Kidney glomerular epithelial cell (primary cell): ENCODE measurements at regions not wholly inside any gene's neighbourhood (a gene's known extent, or its start where the extent isn't known, plus 50 kb on each side); places are given as distances from the start of the nearest gene placed in this dataset.
"Not testable (repeated sequence)": the region's sequence is repeated elsewhere in the genome, so short reads cannot be mapped to it uniquely, and the experiment has no call there.

Source experiments
- DNase-seq: peaks from one replicate; lab custom pipeline; 2025; lab: John Stamatoyannopoulos, UW

DNA sequence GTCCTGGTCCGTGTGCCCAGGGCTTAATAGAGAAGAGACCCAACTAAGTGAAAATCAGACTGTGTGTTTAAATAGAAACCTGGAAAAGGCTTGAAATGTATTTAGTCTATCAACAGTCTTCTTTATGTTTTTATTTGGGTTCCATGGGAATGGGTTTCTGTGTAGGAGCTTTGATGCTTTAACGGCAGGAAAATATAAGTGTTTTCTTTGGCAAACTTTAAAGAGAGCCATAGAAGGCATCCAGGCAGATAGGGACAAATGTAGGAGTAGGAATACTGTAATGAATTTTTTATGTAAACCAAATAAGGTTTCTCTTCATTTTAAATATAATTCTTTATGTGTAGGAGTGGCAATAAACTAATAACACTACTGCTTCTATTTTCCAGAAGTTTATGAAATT is 989.0 kb downstream of the GATA3 start:
- DNase-seq = no peak

DNA sequence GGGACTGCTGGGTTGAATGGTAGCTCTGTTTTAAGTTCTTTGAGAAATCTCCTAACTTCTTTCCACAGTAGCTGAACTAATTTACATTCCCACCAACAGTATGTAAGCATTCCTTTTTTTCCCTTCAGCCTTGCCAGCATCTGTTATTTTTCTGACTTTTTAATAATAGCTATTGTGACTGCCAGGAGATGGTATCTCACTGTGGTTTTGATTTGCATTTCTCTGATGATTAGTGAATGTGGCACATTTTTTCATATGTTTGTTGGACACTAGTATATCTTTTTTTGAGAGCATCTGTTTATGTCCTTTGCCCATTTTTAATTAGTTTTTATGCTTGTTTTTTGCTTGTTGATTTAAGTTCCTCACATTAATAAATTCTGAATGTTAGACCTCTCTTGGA is 990.8 kb downstream of the GATA3 start:
- no peak for DNase-seq

GRCh38 chr10:9051328-9051974 is 997.0 kb downstream of the GATA3 start:
- no peak for DNase-seq

GRCh38 chr10:9052767-9053166 is 998.3 kb downstream of the GATA3 start:
- no peak for DNase-seq

- no peak for DNase-seq
Observed at GRCh38 chr10:9056521-9056920, 1002.0 kb downstream of the GATA3 start.

- not testable (repeated sequence) for DNase-seq
Observed at GRCh38 chr10:9057293-9057692, 1002.8 kb downstream of the GATA3 start.

DNA sequence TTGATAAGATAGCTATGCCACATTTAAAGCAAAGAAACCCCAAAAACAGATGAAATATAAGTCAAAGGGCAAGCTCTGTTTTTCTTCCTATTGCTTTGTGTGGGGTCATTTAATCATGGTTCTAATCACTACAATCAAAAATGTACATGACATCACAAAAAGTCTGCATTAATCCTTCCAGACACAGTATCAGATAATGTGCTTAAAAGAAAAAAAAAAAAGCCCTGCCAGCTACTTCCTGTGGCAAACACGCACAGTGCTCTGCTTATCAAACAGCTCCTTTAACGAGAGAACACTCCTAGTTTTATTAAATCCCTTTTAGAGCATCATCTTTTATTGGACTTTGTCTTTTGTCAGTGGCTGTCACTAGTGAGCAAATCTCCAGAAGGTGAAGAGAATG is 1005.8 kb downstream of the GATA3 start:
- no peak for DNase-seq

- DNase-seq = no peak
Observed at GRCh38 chr10:9061871-9062270, 1007.4 kb downstream of the GATA3 start.

GRCh38 chr10:9066152-9066551 is 1011.7 kb downstream of the GATA3 start:
- DNase-seq = no peak

- DNase-seq = no peak
Observed at GRCh38 chr10:9068003-9068402, 1013.5 kb downstream of the GATA3 start.

DNA sequence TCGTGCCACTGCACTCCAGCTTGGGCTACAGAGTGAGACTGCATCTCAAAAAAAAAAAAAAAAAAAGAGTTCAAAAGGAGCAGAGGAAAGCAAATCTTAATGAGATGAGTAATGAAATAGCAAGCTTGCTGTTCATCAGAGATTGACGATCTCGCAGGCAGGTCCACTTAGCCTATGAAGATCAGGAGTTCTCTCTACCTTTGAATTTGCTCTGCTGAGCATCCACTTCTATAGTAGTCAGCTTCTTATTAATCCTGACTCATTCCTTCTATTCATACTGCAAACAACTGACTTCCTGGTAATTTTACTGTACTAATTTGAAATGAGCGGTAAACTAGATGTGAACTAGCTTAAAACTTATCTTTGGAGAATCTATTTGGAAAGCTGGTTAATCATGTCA is 1014.6 kb downstream of the GATA3 start:
- DNase-seq = no peak

- no peak for DNase-seq
Observed at GRCh38 chr10:9075420-9075819, 1020.9 kb downstream of the GATA3 start.

DNA sequence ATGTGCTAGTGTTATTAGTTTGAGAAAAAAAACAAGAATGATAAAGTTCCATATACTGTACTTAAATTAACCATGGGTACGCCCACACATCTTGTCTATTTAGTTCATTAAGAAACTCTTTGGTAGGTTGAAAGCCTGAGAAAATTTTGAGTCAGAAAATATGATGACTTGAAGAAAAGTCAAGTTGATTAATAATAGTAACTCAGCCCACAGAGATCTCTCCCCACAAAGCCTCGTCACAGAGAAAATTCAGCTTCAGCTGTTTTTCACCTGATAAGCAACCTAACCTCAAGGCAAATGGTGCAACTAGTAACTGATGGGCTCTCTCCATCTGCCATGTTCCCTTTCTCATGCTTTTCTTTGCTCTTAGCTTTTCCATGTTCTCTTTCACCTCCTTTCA is 1021.6 kb downstream of the GATA3 start:
- no peak for DNase-seq

GRCh38 chr10:9081253-9081652 is 1026.8 kb downstream of the GATA3 start:
- DNase-seq = no peak

DNA sequence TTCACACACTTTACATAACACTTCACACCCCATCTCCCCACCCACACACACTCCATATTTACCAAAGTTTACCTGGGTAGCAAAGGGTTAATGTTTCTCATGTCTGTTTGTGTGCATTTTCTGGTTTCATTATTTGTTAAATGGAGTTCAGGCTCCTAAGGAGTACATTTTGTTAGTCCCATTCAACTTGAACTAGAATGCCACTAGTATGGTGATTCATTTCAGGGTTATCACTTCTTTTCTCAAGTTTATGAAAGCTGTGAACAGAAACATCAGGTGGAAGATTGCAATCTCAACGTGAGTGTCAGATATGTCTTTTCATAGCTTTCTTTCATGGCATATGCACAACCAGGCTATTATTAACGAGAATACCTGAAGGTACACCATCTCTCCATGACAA is 1027.5 kb downstream of the GATA3 start:
- DNase-seq = no peak

- no peak for DNase-seq
Observed at GRCh38 chr10:9091530-9092093, 1037.1 kb downstream of the GATA3 start.

GRCh38 chr10:9096288-9096687 is 1041.8 kb downstream of the GATA3 start:
- no peak for DNase-seq

- no peak for DNase-seq
Observed at GRCh38 chr10:9097206-9097990, 1042.9 kb downstream of the GATA3 start.

DNA sequence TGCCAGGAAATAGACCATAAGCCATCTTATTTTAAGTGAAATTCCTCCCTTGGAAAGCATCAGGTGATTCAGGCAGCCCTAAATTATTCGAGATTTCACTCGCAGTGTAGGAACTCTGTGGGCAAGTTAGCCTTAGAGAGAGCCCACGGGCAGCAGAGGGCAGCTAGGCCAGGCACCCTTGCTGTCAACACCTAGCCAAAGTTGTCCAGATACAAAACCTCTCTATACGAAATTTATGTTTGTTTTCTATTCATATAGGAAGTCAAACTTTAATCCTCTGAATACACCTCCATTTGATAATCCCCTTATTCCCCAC is 1043.5 kb downstream of the GATA3 start:
- no peak for DNase-seq

GRCh38 chr10:9102026-9102425 is 1047.5 kb downstream of the GATA3 start:
- DNase-seq = no peak

DNA sequence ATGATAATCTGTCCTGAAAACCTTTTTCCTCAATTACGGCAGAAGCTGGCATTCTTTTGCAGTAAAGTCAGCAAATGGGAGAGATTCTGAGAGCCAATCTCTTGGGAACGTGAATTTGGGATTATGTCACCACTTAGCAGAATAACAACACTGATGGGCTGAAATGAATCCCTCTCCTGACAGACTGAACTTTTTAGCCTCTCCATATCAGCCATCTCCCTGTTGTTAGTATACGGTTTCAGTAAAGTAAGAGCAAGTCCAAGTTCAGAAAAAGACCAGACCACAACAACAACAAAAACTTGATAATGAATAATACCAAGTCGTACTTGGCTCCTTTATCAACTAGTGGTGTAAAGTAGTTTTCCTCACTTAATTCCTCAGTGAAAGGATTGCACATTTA is 1048.8 kb downstream of the GATA3 start:
- DNase-seq = no peak

DNA sequence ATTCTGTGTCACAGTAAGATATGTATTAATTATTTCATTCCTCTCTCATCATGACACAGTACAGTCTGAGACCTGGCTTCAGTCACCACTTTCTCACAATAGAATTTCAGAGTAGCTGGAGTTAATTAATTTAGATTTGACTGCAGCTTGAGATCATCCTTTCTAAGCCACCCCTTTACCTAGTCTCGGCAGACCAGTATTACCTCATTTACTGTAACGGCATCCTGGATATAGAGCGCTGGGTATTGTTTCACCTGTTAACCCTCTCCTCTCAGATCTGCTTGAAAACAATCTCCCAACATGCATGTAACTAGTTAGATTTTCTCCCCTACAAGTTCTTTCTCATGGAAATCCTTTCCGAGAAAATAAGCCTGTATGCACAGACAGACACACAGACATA is 1057.5 kb downstream of the GATA3 start:
- no peak for DNase-seq

DNA sequence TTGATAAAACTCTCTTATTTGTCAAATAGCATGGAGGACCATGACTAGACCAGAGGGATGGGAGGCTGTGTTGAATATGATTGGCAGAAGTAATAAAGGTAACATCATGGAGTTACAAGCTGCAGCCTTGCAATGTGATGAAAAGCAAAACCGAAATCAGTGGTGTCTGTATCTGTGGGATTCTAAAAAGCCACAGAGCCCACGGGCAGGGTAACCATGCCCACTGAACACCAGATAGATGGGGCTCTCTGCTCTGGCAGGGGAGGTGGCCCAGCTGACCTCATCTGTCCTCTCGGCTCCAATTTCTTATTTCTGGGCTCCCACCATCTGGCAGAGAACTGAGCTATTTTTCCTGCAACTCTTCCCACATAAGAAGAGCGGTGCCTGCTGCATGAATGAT is 1072.2 kb downstream of the GATA3 start:
- DNase-seq = no peak

GRCh38 chr10:9137368-9137767 is 1082.9 kb downstream of the GATA3 start:
- DNase-seq = no peak
